Astrocyte (in vitro differentiated cells and primary cell): ENCODE measurements at regions not wholly inside any gene's neighbourhood (a gene's known extent, or its start where the extent isn't known, plus 50 kb on each side); places are given as distances from the start of the nearest gene placed in this dataset.
A peak's percentile ranks its signal among the peaks of the same experiment; 100 is the strongest.

ENCODE experiments used
- DNase-seq: peaks from one replicate; pipeline ENCODE4 v3.0.0-alpha.2; 2010; ENCODE audit warnings: low read depth
- FAIRE-seq: peaks from 2 replicates; lab custom pipeline; 2011; peaks lifted over from hg19 to GRCh38; lab: Jason Lieb, UNC
- H2AFZ ChIP-seq: 2 replicates; pipeline ENCODE4 v1.6.0; 2012; ENCODE audit warnings: low read depth, low read length, inconsistent platforms
- H3K27ac ChIP-seq: 2 replicates; pipeline ENCODE4 v1.5.1; 2011; ENCODE audit warnings: low read depth, low read length, inconsistent platforms
- H3K27me3 ChIP-seq: 2 replicates; pipeline ENCODE4 v1.6.0; 2011; ENCODE audit warnings: low read length, inconsistent platforms; ENCODE audit not compliant: insufficient read depth
- H3K36me3 ChIP-seq: 2 replicates; pipeline ENCODE4 v1.5.1; 2011; ENCODE audit warnings: low read length, inconsistent platforms; ENCODE audit not compliant: insufficient read depth
- H3K4me1 ChIP-seq: 2 replicates; pipeline ENCODE4 v1.5.1; 2011; ENCODE audit warnings: low read length, inconsistent platforms; ENCODE audit not compliant: insufficient read depth
- H3K4me2 ChIP-seq: 2 replicates; pipeline ENCODE4 v1.6.0; 2012; ENCODE audit warnings: low read length, inconsistent platforms
- H3K4me3 ChIP-seq: 2 replicates; pipeline ENCODE4 v1.5.1; 2011; ENCODE audit warnings: low read depth, mild to moderate bottlenecking, low read length, inconsistent platforms; ENCODE audit not compliant: insufficient read depth
- H3K79me2 ChIP-seq: 2 replicates; pipeline ENCODE4 v1.6.0; 2012; ENCODE audit warnings: mild to moderate bottlenecking, low read length, inconsistent platforms; ENCODE audit not compliant: insufficient read depth
- H3K9ac ChIP-seq: 2 replicates; pipeline ENCODE4 v1.6.0; 2012; ENCODE audit warnings: mild to moderate bottlenecking, low read length, inconsistent platforms
- H3K9me3 ChIP-seq: 2 replicates; pipeline ENCODE4 v1.5.1; 2012; ENCODE audit warnings: low read depth, mild to moderate bottlenecking, low read length, inconsistent platforms; ENCODE audit not compliant: insufficient read depth
- H4K20me1 ChIP-seq: 2 replicates; pipeline ENCODE4 v1.6.0; 2012; ENCODE audit warnings: low read length, inconsistent platforms; ENCODE audit not compliant: insufficient read depth
- H3K27ac Mint-ChIP-seq: one replicate; pipeline ENCODE4 v1.8.0; 2021; ENCODE audit warnings: mild to moderate bottlenecking, mixed read lengths; ENCODE audit not compliant: unreplicated experiment
- H3K27me3 Mint-ChIP-seq: one replicate; pipeline ENCODE4 v1.8.0; 2021; ENCODE audit warnings: low read depth, mixed read lengths; ENCODE audit not compliant: unreplicated experiment
- H3K36me3 Mint-ChIP-seq: one replicate; pipeline ENCODE4 v1.8.0; 2021; ENCODE audit warnings: low read depth, mixed read lengths; ENCODE audit not compliant: unreplicated experiment
- H3K4me1 Mint-ChIP-seq: one replicate; pipeline ENCODE4 v1.8.0; 2021; ENCODE audit warnings: low read depth, mixed read lengths; ENCODE audit not compliant: unreplicated experiment
- H3K4me3 Mint-ChIP-seq: one replicate; pipeline ENCODE4 v1.8.0; 2021; ENCODE audit warnings: mild to moderate bottlenecking, moderate library complexity, mixed read lengths; ENCODE audit not compliant: unreplicated experiment
- H3K9me3 Mint-ChIP-seq: one replicate; pipeline ENCODE4 v1.8.0; 2021; ENCODE audit warnings: mild to moderate bottlenecking, mixed read lengths; ENCODE audit not compliant: unreplicated experiment
- EZH2 ChIP-seq: IDR thresholded peaks from 2 replicates; pipeline ENCODE4 v1.6.1; 2012; ENCODE audit warnings: mild to moderate bottlenecking, low read length, inconsistent platforms; ENCODE audit not compliant: insufficient read depth
- TF ChIP-seq, protein P1 (sequence below): IDR thresholded peaks from 2 replicates; pipeline ENCODE4 v1.5.1; 2011; ENCODE audit warnings: low read depth, mild to moderate bottlenecking, inconsistent platforms, low read length, moderate library complexity; ENCODE audit not compliant: insufficient read depth

DNA sequence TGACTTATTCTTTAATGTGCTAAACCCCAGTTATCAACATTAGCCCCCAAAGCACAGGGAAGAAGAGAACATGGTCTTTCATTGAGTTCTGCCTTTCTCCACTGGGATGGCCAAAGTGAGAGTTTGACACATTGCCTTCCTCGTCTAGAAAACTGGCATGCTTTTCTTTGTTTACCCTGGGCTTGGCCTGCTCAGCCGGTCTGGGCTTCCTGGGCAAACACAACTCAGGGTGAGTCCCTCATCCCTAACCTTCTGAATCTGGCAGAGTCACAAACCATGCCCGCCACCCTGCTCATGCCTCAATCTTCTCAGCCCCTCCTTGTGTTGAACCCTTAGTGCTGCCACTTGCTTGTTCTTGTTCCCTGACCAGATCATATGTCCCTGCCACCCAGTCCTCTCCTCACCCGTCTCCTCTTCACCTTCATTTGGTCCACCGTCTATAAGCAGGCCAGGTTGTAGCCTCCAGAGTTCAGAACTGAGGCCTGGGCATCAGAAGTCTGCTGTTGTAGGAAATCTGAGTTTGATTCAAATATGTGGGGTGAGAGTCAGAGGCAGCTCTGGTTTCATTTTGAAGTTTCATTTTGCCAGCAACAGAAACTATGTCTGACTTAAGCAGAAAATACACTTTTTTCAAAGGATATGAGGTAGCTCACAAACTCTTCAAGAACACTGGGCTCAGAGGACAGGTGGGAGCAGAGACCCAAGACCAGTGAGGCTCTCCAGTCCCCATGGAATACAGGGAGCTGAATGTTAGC is 217.6 kb downstream of the NDUFS4 start:
- no peaks in the 10 kb centered on the region for H3K27me3 Mint-ChIP-seq
- H3K27me3 ChIP-seq, result no peaks in the 10 kb centered on the region
- no peaks in the 10 kb centered on the region for H3K9me3 ChIP-seq
- H3K4me1 ChIP-seq, result peaks cover 10% of the 10 kb centered on the region
- H3K9ac ChIP-seq, result no peak overlapping the region
- H4K20me1 ChIP-seq, result no peaks in the 10 kb centered on the region
- H2AFZ ChIP-seq, result no peak overlapping the region
- no peak overlapping the region for H3K4me3 Mint-ChIP-seq
- H3K27ac Mint-ChIP-seq, result no peak overlapping the region
- no peak overlapping the region for H3K4me3 ChIP-seq
- FAIRE-seq (no peak), DNase-seq (no peak)
- no peaks in the 10 kb centered on the region for H3K36me3 ChIP-seq
- no peak overlapping the region for H3K27ac ChIP-seq
- H3K4me2 ChIP-seq, result no peak overlapping the region
- H3K79me2 ChIP-seq, result no peaks in the 10 kb centered on the region
- H3K9me3 Mint-ChIP-seq, result no peaks in the 10 kb centered on the region
- H3K4me1 Mint-ChIP-seq, result peaks cover 21% of the 10 kb centered on the region
- TF ChIP-seq EZH2, result no peak
- TF ChIP-seq, protein P1, sequence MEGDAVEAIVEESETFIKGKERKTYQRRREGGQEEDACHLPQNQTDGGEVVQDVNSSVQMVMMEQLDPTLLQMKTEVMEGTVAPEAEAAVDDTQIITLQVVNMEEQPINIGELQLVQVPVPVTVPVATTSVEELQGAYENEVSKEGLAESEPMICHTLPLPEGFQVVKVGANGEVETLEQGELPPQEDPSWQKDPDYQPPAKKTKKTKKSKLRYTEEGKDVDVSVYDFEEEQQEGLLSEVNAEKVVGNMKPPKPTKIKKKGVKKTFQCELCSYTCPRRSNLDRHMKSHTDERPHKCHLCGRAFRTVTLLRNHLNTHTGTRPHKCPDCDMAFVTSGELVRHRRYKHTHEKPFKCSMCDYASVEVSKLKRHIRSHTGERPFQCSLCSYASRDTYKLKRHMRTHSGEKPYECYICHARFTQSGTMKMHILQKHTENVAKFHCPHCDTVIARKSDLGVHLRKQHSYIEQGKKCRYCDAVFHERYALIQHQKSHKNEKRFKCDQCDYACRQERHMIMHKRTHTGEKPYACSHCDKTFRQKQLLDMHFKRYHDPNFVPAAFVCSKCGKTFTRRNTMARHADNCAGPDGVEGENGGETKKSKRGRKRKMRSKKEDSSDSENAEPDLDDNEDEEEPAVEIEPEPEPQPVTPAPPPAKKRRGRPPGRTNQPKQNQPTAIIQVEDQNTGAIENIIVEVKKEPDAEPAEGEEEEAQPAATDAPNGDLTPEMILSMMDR, result no peak
- no peaks in the 10 kb centered on the region for H3K36me3 Mint-ChIP-seq

DNA sequence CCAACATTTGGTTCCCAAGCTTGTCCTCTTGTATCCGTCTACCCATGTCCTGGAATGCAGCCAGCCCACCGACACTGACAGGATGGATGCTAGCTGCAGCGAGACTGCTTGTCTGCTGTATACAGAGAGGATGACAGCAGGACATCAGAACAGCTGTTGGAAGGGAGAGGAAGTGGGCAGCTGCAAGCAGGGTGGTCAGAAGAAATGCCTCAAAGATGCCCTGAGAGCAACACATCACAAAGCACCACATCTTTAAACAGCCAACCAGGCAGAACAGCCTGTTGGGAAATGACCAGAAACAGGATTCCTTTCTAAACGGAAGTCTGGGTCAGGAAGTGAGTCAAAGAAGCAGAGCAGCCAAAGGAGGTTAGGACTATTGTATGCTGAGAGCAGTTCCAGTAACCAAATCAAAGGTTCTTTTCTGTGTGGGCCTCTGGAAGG is 219.1 kb downstream of the NDUFS4 start:
- Mint-ChIP-seq H3K27me3 (no peaks in the 10 kb centered on the region), H3K4me1 (peaks cover 21% of the 10 kb centered on the region), H3K36me3 (no peaks in the 10 kb centered on the region), H3K4me3 (no peak overlapping the region), H3K27ac (peak overlapping the region; percentile 70), H3K9me3 (no peaks in the 10 kb centered on the region)
- Histone ChIP-seq H3K9ac (no peak overlapping the region), H3K27ac (no peak overlapping the region), H3K36me3 (no peaks in the 10 kb centered on the region), H3K79me2 (no peaks in the 10 kb centered on the region), H3K4me3 (no peak overlapping the region), H3K9me3 (no peaks in the 10 kb centered on the region), H3K27me3 (no peaks in the 10 kb centered on the region), H3K4me2 (peak overlapping the region; percentile 72), H2AFZ (peak overlapping the region; percentile 85), H3K4me1 (peaks cover 10% of the 10 kb centered on the region), H4K20me1 (no peaks in the 10 kb centered on the region)
- DNase-seq (peak; percentile 52), FAIRE-seq (peak; percentile 23)
- no peak for TF ChIP-seq EZH2
- TF ChIP-seq, protein P1, result no peak

DNA sequence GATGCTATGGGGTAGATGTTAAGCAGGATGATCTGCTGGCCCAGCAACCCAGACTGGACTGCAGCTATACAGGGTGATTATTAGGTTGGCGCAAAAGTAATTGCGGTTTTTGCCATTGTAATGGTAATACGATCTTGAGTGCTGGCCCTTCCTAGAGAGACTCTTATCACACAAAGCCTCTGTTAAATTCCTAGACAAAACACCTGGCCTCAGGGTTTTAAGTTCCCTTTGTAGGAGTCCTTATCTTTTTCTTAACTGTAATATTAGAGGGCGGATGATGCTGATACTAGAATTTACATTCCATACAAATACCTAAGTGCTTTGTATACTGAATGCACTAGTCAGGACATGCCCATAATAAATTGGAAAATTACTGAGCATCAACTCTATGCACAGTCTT is 222.2 kb downstream of the NDUFS4 start:
- H3K79me2 ChIP-seq, result no peaks in the 10 kb centered on the region
- Mint-ChIP-seq H3K9me3 (peaks cover 5% of the 10 kb centered on the region), H3K27me3 (no peaks in the 10 kb centered on the region), H3K4me1 (peaks cover 21% of the 10 kb centered on the region), H3K27ac (no peak overlapping the region), H3K36me3 (no peaks in the 10 kb centered on the region), H3K4me3 (no peak overlapping the region)
- H2AFZ ChIP-seq, result no peak overlapping the region
- no peaks in the 10 kb centered on the region for H3K27me3 ChIP-seq
- FAIRE-seq, result no peak
- H3K4me1 ChIP-seq, result peaks cover 10% of the 10 kb centered on the region
- no peak overlapping the region for H3K4me3 ChIP-seq
- H4K20me1 ChIP-seq, result no peaks in the 10 kb centered on the region
- no peaks in the 10 kb centered on the region for H3K9me3 ChIP-seq
- no peaks in the 10 kb centered on the region for H3K36me3 ChIP-seq
- no peak for TF ChIP-seq EZH2
- TF ChIP-seq, protein P1, result no peak
- no peak overlapping the region for H3K9ac ChIP-seq
- DNase-seq, result peak; percentile 6
- H3K27ac ChIP-seq, result no peak overlapping the region
- H3K4me2 ChIP-seq, result no peak overlapping the region
